ENCODE measurements at regions not wholly inside any gene's neighbourhood (a gene's known extent, or its start where the extent isn't known, plus 50 kb on each side); places are given as distances from the start of the nearest gene placed in this dataset.

GRCh38 chr6:150299873-150300485 is 68.8 kb upstream of the IYD start:
- ATAC-seq (no peak), DNase-seq (ENCODE audit: low spot score) (no peak), FAIRE-seq (no peak)
- WGBS (ENCODE audit: low lambda C conversion rate), result 51% methylated on average over 8 of the region's 10 CpGs
- Histone ChIP-seq H3K79me2 (ENCODE audit: insufficient read depth, low read length) (no peaks in the 10 kb centered on the region), H3K9me3 (ENCODE audit: low read length) (peaks cover 23% of the 10 kb centered on the region), H3K27me3 (ENCODE audit: control insufficient read depth in 1 of 2, insufficient read depth in 2 of 2, low read length in 2 of 2) (peaks cover 5 to 27% of the 10 kb centered on the region in 2 experiments; a peak in 2 of 5 replicates), H2AFZ (ENCODE audit: low read length) (no peak overlapping the region), H3K9ac (ENCODE audit: insufficient read depth, low read depth, low read length) (no peak overlapping the region), H3K4me1 (ENCODE audit: insufficient read depth, low read length) (no peaks in the 10 kb centered on the region), H3K36me3 (replicated peaks in 1 of 2; ENCODE audit: control insufficient read depth in 1 of 2, insufficient read depth in 2 of 2, low read length in 2 of 2) (no peaks in the 10 kb centered on the region), H3K4me2 (ENCODE audit: low read depth, low read length) (no peak overlapping the region), H3K27ac (ENCODE audit: extremely low read length, insufficient read depth, low read length) (no peak overlapping the region), H4K20me1 (ENCODE audit: insufficient read depth, low read length) (no peaks in the 10 kb centered on the region), H3K4me3 (replicated peaks in 1 of 3; ENCODE audit: insufficient read depth in 1 of 3, low read depth in 2 of 3, low read length in 3 of 3) (no peak overlapping the region)
- BruUV-seq (replicated peaks), result no TSS peak
- intact Hi-C loops (cut with micrococcal nuclease; ENCODE audit: unreplicated experiment) (no loop called here), in situ Hi-C loops (cut with HindIII; ENCODE audit: extremely low pct_ligation_motif_present, low pct_unique_long_range_greater_than_20kb) (no loop called here)
- TF ChIP-seq BCL6 (CRISPR knock-in tag; IDR thresholded peaks at IDR 0.05), result no peak
- no peak for TF ChIP-seq RFX3 (CRISPR knock-in tag; IDR thresholded peaks at IDR 0.05)
- no peak for TF ChIP-seq MBD4 (IDR thresholded peaks at IDR 0.05; ENCODE audit: borderline replicate concordance, low read length)
- TF ChIP-seq ZBTB49 (CRISPR knock-in tag; IDR thresholded peaks at IDR 0.05; ENCODE audit: borderline replicate concordance), result no peak
- no peak for TF ChIP-seq ZBTB7A (CRISPR knock-in tag; IDR thresholded peaks at IDR 0.05)
- TF ChIP-seq ZNF7 (CRISPR knock-in tag; IDR thresholded peaks at IDR 0.05), result no peak
- TF ChIP-seq ETS1 (CRISPR knock-in tag; IDR thresholded peaks at IDR 0.05), result no peak
- no peak for TF ChIP-seq POLR2G (IDR thresholded peaks at IDR 0.05; ENCODE audit: low read depth, low read length)
- no peak for TF ChIP-seq NFKBIZ (CRISPR knock-in tag; IDR thresholded peaks at IDR 0.05)
- no peak for TF ChIP-seq ATF6 (CRISPR knock-in tag; conservative IDR thresholded peaks at IDR 0.05)
- no peak for TF ChIP-seq ZNF225 (CRISPR knock-in tag; IDR thresholded peaks at IDR 0.05)
- TF ChIP-seq ZNF329 (CRISPR knock-in tag; IDR thresholded peaks at IDR 0.05; ENCODE audit: low read depth), result no peak
- no peak for TF ChIP-seq ZNF562 (CRISPR knock-in tag; IDR thresholded peaks at IDR 0.05; ENCODE audit: borderline replicate concordance)
- ChIA-PET POLR2A (no interaction called here), CTCF (ENCODE audit: low intra/inter-chr PET ratio, low total read pairs) (no interaction called here)
